ENCODE measurements at regions not wholly inside any gene's neighbourhood (a gene's known extent, or its start where the extent isn't known, plus 50 kb on each side); places are given as distances from the start of the nearest gene placed in this dataset.

DNA sequence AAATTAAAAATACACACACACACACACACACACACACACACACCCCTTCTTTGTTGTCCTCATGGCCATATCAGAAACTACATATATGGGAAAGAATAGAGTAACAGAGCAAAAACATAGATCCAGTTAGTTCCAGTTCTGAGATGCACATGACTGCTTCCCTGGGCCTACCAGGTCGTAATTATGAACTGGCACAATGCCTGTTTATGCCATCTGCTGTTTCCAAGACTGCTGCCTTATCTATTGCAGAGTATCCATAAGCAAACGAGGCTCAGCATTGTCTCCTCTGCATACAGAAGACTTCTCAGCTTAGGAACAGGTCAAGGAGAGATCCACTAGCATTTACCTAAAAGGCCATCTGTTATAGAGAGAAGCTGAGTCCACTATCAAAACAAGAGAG lies 789.0 kb downstream of the TECRL start:
- no peak for DNase-seq (ENCODE audit: extremely low read depth, insufficient read length)
- Histone ChIP-seq H3K36me3 (ENCODE audit: control insufficient read depth, insufficient read depth, low read length) (no peaks in the 10 kb centered on the region), H3K27me3 (replicated peaks; ENCODE audit: control insufficient read depth, insufficient read depth, low read length) (no peaks in the 10 kb centered on the region), H3K4me3 (replicated peaks; ENCODE audit: low read depth, low read length) (no peak overlapping the region)
- TF ChIP-seq, protein P1, sequence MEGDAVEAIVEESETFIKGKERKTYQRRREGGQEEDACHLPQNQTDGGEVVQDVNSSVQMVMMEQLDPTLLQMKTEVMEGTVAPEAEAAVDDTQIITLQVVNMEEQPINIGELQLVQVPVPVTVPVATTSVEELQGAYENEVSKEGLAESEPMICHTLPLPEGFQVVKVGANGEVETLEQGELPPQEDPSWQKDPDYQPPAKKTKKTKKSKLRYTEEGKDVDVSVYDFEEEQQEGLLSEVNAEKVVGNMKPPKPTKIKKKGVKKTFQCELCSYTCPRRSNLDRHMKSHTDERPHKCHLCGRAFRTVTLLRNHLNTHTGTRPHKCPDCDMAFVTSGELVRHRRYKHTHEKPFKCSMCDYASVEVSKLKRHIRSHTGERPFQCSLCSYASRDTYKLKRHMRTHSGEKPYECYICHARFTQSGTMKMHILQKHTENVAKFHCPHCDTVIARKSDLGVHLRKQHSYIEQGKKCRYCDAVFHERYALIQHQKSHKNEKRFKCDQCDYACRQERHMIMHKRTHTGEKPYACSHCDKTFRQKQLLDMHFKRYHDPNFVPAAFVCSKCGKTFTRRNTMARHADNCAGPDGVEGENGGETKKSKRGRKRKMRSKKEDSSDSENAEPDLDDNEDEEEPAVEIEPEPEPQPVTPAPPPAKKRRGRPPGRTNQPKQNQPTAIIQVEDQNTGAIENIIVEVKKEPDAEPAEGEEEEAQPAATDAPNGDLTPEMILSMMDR (IDR thresholded peaks at IDR 0.05; ENCODE audit: insufficient read depth, low read length, poor library complexity, severe bottlenecking): no peak

DNA sequence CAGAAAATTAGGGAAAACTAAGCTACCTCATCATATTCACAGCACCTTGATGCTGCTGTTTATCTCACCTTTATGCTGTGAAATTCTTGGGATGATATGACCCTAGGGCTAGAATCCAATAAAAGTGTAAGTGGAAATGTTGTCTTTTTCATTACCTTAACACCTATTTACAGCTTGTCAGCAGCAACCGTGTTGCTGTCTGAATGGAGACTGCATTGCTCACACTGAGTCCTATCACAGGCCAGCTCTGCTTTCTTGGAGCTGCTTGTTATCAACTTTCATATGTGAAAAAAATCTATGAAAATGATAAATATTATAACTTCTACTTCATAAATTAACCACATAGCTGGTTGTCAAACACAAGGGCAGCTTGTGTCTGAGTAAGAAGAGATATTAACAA lies 789.5 kb downstream of the TECRL start:
- Histone ChIP-seq H3K36me3 (ENCODE audit: control insufficient read depth, insufficient read depth, low read length) (no peaks in the 10 kb centered on the region), H3K4me3 (replicated peaks; ENCODE audit: low read depth, low read length) (no peak overlapping the region), H3K27me3 (replicated peaks; ENCODE audit: control insufficient read depth, insufficient read depth, low read length) (no peaks in the 10 kb centered on the region)
- no peak for DNase-seq (ENCODE audit: extremely low read depth, insufficient read length)
- TF ChIP-seq, protein P1 (IDR thresholded peaks at IDR 0.05; ENCODE audit: insufficient read depth, low read length, poor library complexity, severe bottlenecking): no peak

DNA sequence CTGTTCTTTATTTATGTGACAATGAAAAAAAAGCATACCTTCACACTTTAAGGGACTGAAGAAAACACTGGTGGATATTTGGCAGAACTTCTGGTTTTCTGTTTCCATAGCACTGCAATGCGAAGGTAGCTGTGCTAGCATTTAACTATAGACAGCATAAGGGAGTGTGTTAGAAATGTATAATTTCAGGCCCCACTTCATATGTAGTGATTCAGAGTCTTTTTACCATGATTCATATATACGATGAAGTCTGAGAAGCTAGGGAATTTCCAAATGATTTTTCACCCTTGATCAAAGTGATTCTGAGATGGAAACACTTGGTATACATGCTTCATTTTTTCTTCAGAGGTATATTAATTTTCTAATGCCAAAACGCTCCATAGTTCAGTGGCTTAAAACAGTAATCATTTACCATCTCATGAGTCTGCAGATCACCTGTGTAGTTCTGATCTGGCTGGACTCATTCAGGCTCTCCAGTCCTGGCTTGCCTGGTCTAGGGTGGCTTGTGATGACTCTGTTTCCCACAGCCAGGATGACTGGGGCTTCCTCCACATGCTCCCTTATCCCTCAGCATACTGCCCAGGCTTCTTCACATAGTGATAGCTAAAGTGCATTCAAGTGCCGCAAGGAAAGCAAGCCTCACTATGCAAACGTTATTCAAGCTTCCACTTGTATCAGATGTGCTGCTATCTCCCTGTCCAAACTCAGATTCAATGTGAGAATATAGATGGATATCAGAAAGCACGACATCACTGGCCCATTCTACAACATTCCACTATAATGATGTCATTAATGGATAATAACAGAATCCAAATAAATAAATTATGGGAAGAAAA lies 790.1 kb downstream of the TECRL start:
- H3K27me3 ChIP-seq (replicated peaks; ENCODE audit: control insufficient read depth, insufficient read depth, low read length): no peaks in the 10 kb centered on the region
- no peak for DNase-seq (ENCODE audit: extremely low read depth, insufficient read length)
- TF ChIP-seq, protein P1 (IDR thresholded peaks at IDR 0.05; ENCODE audit: insufficient read depth, low read length, poor library complexity, severe bottlenecking): no peak
- no peak overlapping the region for H3K4me3 ChIP-seq (replicated peaks; ENCODE audit: low read depth, low read length)
- no peaks in the 10 kb centered on the region for H3K36me3 ChIP-seq (ENCODE audit: control insufficient read depth, insufficient read depth, low read length)

DNA sequence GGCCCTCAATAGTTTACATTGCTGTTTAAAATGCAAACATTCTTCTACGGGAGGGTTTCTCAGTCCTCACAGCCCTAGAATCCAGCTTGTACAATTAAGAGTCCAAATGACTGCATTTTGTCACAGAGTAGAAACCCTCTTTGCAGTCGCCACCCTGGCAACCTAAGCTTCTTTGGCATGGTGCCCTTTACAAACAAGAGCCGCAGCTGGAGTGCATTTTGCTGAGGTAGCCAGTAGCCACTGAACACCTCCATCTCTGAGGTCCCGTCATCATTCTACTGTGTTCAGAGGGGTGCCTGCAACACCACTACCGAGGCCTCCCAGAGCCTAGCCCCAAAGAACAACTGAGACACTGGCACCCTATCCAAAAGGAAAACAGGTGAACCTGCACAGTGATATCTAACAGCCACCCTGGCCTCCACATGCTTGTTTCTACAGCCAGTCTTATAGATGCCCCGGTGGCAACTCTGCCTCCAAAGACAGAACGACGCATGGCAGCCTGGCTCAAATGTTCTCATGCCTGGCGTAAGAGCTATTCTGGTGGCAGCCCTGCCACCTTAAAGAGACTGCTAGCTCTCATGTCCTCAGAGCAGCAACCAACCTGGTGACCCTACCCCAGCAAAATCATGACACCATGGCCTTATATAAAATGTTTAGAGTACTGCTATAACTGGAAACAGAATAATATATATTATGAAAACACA lies 801.9 kb downstream of the TECRL start:
- Histone ChIP-seq H3K27me3 (replicated peaks; ENCODE audit: control insufficient read depth, insufficient read depth, low read length) (no peaks in the 10 kb centered on the region), H3K36me3 (ENCODE audit: control insufficient read depth, insufficient read depth, low read length) (no peaks in the 10 kb centered on the region), H3K4me3 (replicated peaks; ENCODE audit: low read depth, low read length) (no peak overlapping the region)
- no peak for DNase-seq (ENCODE audit: extremely low read depth, insufficient read length)
- TF ChIP-seq, protein P1 (IDR thresholded peaks at IDR 0.05; ENCODE audit: insufficient read depth, low read length, poor library complexity, severe bottlenecking): no peak

DNA sequence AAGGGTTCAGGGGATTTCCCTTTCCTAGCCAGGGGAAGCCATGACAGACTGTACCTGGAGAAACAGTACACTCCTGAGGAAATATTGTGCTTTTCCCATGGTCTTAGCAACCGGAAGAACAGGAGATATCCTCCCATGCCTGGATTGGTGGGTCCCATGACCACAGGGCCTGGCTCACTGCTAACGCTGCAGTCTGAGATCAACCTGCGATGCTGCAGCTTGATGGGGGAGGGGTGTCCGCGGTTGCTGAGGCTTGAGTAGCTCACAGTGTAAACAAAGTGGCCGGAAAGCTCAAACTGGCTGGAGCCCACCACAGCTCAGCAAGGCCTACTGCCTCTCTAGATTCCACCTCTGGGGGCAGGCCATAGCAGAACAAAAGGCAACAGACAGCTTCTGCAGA lies 819.5 kb downstream of the TECRL start:
- DNase-seq (ENCODE audit: extremely low read depth, insufficient read length): no peak
- H3K27me3 ChIP-seq (replicated peaks; ENCODE audit: control insufficient read depth, insufficient read depth, low read length): no peaks in the 10 kb centered on the region

More for the DNA sequence above, 819.5 kb downstream of the TECRL start:
- no peaks in the 10 kb centered on the region for H3K36me3 ChIP-seq (ENCODE audit: control insufficient read depth, insufficient read depth, low read length)
- no peak overlapping the region for H3K4me3 ChIP-seq (replicated peaks; ENCODE audit: low read depth, low read length)
- TF ChIP-seq, protein P1 (IDR thresholded peaks at IDR 0.05; ENCODE audit: insufficient read depth, low read length, poor library complexity, severe bottlenecking): no peak

Measured in GM06990 (cell line).